Cardiac muscle cell (in vitro differentiated cells and primary cell): ENCODE measurements at regions not wholly inside any gene's neighbourhood (a gene's known extent, or its start where the extent isn't known, plus 50 kb on each side); places are given as distances from the start of the nearest gene placed in this dataset.
A peak's percentile ranks its signal among the peaks of the same experiment; 100 is the strongest.

ENCODE experiments used
- DNase-seq, 2 donors: peaks; one replicate each; pipeline versions ENCODE4 v3.0.0 to v3.0.0-alpha.2; 2010 to 2017; ENCODE audit warnings: low read depth in 1 of 2, low spot score in 1 of 2
- H3K27ac ChIP-seq: fragments of 200-600 bp; sonication (generic); 2 replicates; pipeline ENCODE4 v1.5.1; 2016
- H3K27me3 ChIP-seq: fragments of 200-600 bp; sonication (generic); 2 replicates; pipeline ENCODE4 v1.6.0; 2016; ENCODE audit warnings: control low read depth
- H3K36me3 ChIP-seq: fragments of 200-600 bp; sonication (generic); 2 replicates; pipeline ENCODE4 v1.5.1; 2016; ENCODE audit warnings: control low read depth
- H3K4me1 ChIP-seq: fragments of 200-600 bp; sonication (generic); 2 replicates; pipeline ENCODE4 v1.8.1; 2017; ENCODE audit warnings: low read depth, mild to moderate bottlenecking, mixed run types
- H3K4me3 ChIP-seq: fragments of 200-600 bp; sonication (generic); 2 replicates; pipeline ENCODE4 v1.5.1; 2016; ENCODE audit warnings: mild to moderate bottlenecking
- H3K9me3 ChIP-seq: fragments of 200-600 bp; sonication (generic); 2 replicates; pipeline ENCODE4 v1.5.1; 2017; ENCODE audit warnings: low read depth, mild to moderate bottlenecking, control low read depth
- CTCF ChIP-seq: IDR thresholded peaks from 2 replicates; pipeline ENCODE4 v1.5.1; 2012; ENCODE audit warnings: low read depth, mild to moderate bottlenecking, low read length

- TF ChIP-seq CTCF = no peak
- peaks cover 54% of the 10 kb centered on the region for H3K4me1 ChIP-seq
- DNase-seq = no peak
- no peaks in the 10 kb centered on the region for H3K9me3 ChIP-seq
- H3K4me3 ChIP-seq = no peak overlapping the region
- H3K27ac ChIP-seq = peak overlapping the region; percentile 90
- no peaks in the 10 kb centered on the region for H3K36me3 ChIP-seq
- no peaks in the 10 kb centered on the region for H3K27me3 ChIP-seq
Measured at GRCh38 chr12:124505001-124505818, 62.2 kb downstream of the NCOR2 start.

GRCh38 chr12:124504273-124505000 lies 63.0 kb downstream of the NCOR2 start:
- Histone ChIP-seq H3K27ac (peak overlapping the region; percentile 19), H3K9me3 (no peaks in the 10 kb centered on the region), H3K27me3 (no peaks in the 10 kb centered on the region), H3K4me1 (peaks cover 52% of the 10 kb centered on the region), H3K36me3 (no peaks in the 10 kb centered on the region), H3K4me3 (no peak overlapping the region)
- no peak for DNase-seq
- no peak for TF ChIP-seq CTCF

GRCh38 chr12:124503305-124503704 lies 64.1 kb downstream of the NCOR2 start:
- no peak overlapping the region for H3K4me3 ChIP-seq
- H3K36me3 ChIP-seq = no peaks in the 10 kb centered on the region
- no peaks in the 10 kb centered on the region for H3K9me3 ChIP-seq
- H3K27me3 ChIP-seq = no peaks in the 10 kb centered on the region
- TF ChIP-seq CTCF = no peak
- DNase-seq = no peak
- peaks cover 41% of the 10 kb centered on the region for H3K4me1 ChIP-seq
- no peak overlapping the region for H3K27ac ChIP-seq

GRCh38 chr12:124502379-124502778 lies 65.0 kb downstream of the NCOR2 start:
- Histone ChIP-seq H3K27ac (no peak overlapping the region), H3K9me3 (no peaks in the 10 kb centered on the region), H3K27me3 (no peaks in the 10 kb centered on the region), H3K36me3 (no peaks in the 10 kb centered on the region), H3K4me3 (no peak overlapping the region), H3K4me1 (peaks cover 41% of the 10 kb centered on the region)
- TF ChIP-seq CTCF = no peak
- no peak for DNase-seq

GRCh38 chr12:124501827-124502226 lies 65.6 kb downstream of the NCOR2 start:
- TF ChIP-seq CTCF = no peak
- Histone ChIP-seq H3K9me3 (no peaks in the 10 kb centered on the region), H3K27me3 (no peaks in the 10 kb centered on the region), H3K36me3 (no peaks in the 10 kb centered on the region), H3K4me3 (no peak overlapping the region), H3K27ac (peak overlapping the region; percentile 95), H3K4me1 (peaks cover 43% of the 10 kb centered on the region)
- no peak for DNase-seq
